NCI-H1092 (cell line): ENCODE measurements at regions not wholly inside any gene's neighbourhood (a gene's known extent, or its start where the extent isn't known, plus 50 kb on each side); places are given as distances from the start of the nearest gene placed in this dataset.

Source experiments
- DNase-seq: peaks from one replicate; lab custom pipeline; 2025; lab: John Stamatoyannopoulos, UW

- no peak for DNase-seq
These were observed 1161.3 kb downstream of the PCDH17 start for GRCh38 chr13:58792854-58793253.

GRCh38 chr13:58795715-58796114, 1164.2 kb downstream of the PCDH17 start:
- DNase-seq = no peak

- no peak for DNase-seq
These were observed 1173.3 kb downstream of the PCDH17 start for GRCh38 chr13:58804832-58805231.

GRCh38 chr13:58806401-58806800, 1174.9 kb downstream of the PCDH17 start:
- no peak for DNase-seq

- DNase-seq = no peak
These were observed 1192.2 kb downstream of the PCDH17 start for GRCh38 chr13:58823701-58824100.

GRCh38 chr13:58827904-58828303, 1196.4 kb downstream of the PCDH17 start:
- no peak for DNase-seq

- DNase-seq = no peak
These were observed 1199.3 kb downstream of the PCDH17 start for GRCh38 chr13:58830841-58831240.

- no peak for DNase-seq
These were observed 1207.1 kb downstream of the PCDH17 start for GRCh38 chr13:58838615-58839014.

- no peak for DNase-seq
These were observed 1211.5 kb downstream of the PCDH17 start for GRCh38 chr13:58843071-58843470.

- DNase-seq = no peak
These were observed 1212.0 kb downstream of the PCDH17 start for GRCh38 chr13:58843567-58843966.

- no peak for DNase-seq
These were observed 1218.6 kb downstream of the PCDH17 start for GRCh38 chr13:58850161-58850560.

- no peak for DNase-seq
These were observed 1220.5 kb downstream of the PCDH17 start for GRCh38 chr13:58852076-58852475.

- no peak for DNase-seq
These were observed 1223.7 kb downstream of the PCDH17 start for GRCh38 chr13:58855283-58855682.

GRCh38 chr13:58858870-58859371, 1227.4 kb downstream of the PCDH17 start:
- DNase-seq = no peak

GRCh38 chr13:58865286-58865685, 1233.7 kb downstream of the PCDH17 start:
- DNase-seq = no peak

- DNase-seq = no peak
These were observed 1238.0 kb downstream of the PCDH17 start for GRCh38 chr13:58869566-58869965.

GRCh38 chr13:58876473-58876872, 1244.9 kb downstream of the PCDH17 start:
- no peak for DNase-seq

GRCh38 chr13:58879114-58879513, 1247.6 kb downstream of the PCDH17 start:
- no peak for DNase-seq

- no peak for DNase-seq
These were observed 1251.0 kb downstream of the PCDH17 start for GRCh38 chr13:58882516-58882915.

GRCh38 chr13:58883405-58883804, 1251.9 kb downstream of the PCDH17 start:
- no peak for DNase-seq

- DNase-seq = no peak
These were observed 1253.0 kb downstream of the PCDH17 start for GRCh38 chr13:58884353-58885209.

- DNase-seq = no peak
These were observed 1257.9 kb downstream of the PCDH17 start for GRCh38 chr13:58889474-58889873.

- DNase-seq = no peak
These were observed 1261.9 kb downstream of the PCDH17 start for GRCh38 chr13:58893396-58893795.
